ENCODE measurements at regions not wholly inside any gene's neighbourhood (a gene's known extent, or its start where the extent isn't known, plus 50 kb on each side); places are given as distances from the start of the nearest gene placed in this dataset.

- no peak for DNase-seq
These were observed 128.3 kb upstream of the ANKRD55 start for GRCh38 chr5:56361398-56361797.

- no peak for DNase-seq
These were observed 127.7 kb upstream of the ANKRD55 start for GRCh38 chr5:56360816-56361215.

DNA sequence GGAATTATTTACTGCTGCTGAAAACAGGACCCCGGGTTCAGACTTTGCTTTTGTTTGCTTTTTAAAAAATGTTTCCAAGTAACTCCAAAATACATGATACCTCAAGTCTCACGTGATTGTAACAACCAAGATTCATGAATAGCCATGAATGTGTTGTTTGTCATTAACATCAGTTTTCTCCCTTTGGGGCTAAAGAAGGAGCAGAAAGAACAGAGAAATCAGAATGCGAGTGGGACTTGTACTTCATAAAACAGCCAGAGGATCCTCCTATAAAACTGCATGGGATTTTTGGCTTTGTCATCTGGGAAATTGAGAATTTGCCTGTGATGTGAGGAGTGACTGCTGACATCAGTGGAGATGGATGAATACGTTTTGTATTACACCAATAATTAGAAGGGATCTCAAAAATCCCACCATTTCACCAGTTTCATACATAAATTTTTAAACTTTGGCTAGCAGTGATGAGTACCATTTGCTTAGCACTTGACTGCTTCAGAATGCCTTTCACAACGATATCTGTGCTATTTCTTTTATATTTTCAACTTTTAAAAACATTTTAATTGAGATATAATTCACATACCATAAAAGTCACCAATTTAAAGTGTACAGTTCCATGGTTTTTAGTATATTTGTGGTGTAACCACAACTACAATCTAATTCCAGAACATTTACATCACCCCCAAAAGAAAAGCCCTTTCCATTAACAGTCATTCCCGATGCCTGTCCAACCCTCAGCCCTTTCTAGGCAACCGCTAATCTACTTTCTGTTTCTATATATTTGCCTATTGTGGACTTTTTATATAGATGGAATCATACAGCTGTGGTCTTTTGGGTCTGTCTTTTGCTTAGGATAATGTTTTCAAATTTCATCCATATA lies 126.9 kb upstream of the ANKRD55 start:
- DNase-seq: no peak

DNA sequence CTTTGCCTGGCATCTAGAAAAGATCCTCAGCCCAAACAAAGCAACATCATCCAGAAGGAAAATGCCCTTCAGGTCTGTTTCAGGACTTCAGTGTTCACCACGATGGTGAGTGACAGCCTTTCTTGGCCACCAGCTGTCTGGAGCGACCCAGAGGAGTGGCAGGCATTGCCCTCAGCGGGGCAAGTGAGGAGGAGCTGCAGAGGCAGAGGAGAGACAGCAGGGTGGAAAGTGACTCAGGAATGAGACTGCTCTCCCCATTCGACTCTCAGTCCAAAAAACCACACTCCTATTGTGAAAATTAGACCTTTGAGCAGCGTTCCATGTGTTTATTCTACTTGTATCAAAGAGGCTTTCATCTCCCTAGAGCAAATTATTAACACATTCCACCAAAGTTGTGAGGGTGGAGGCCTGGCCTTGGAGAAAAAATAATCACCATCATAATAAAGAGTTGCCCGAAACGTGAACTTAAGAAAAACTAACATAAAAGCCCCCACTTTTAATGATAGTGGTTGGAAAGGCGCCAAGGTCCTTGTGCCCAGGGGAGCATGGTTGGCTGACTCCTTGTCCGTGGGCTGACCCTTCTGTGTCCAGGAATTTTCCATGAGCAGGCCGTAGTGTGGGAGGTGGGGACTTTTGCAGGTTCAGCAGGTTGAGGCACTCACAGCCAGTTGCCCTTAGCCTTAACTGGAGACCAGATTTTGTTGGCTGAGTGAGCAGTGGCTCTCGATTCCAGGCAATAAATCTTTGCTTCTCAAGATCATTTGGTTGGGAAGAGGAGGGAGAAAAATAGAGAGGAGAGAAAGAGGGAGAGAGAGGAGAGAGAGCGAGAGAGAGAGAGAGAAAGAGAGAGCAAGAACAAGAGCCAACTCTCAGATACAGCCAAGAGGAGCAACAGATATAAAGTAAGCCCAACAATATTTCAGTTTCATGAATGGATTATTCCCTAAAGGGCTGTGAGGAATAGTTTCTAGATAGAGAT lies 125.9 kb upstream of the ANKRD55 start:
- DNase-seq: no peak

DNA sequence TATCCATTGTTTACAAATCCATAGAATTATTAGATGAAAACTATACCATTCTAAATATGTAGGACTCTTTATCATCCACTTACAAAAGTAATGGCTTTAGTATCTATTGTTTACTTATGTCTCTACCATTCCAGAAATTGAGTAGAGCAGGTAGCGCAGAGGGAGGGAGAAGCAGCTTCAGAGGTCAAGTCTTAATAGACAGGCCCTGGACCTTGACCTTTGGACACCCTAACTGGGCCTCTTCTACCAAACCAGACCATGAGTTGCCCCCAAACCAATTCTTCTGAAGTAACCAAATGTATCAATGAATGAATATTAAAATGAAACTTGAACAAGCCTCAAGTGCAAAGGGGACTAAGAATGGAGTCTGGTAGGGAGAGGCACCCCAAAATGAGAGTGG lies 124.9 kb upstream of the ANKRD55 start:
- no peak for DNase-seq

DNA sequence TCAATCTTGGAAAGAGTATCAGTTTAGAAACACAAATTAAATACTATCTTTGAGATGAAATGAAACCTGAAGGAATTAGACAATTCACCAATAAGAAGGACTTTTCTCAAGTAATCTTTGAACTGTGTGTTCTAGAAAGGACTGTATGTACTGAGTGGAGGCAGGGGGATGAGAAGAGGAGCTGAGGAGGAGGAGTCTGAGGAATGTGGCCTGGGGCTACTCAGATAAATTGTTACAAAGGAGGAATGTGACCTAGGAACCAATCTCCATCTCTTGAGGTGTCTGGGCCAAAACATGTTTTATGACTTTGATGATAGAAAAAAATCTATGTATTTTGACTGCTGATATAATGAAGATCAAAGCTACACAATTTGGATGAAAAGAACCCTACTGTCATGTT lies 124.3 kb upstream of the ANKRD55 start:
- DNase-seq: no peak

DNA sequence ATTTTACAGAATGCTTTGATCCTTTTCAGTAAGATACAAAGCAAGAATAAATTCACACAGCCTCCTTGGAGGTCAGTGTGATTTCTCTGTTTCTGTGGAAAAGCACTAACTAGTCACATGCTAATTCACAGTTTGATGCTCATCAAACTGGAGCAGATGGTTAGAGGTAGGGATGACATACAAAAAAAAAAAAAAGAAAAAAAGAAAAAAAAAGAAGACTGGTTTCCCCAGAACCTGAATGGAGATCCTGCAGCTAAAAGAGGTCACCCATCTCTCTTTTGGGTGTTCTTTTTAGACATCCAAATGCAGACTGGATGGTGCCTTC lies 123.7 kb upstream of the ANKRD55 start:
- DNase-seq: no peak

DNA sequence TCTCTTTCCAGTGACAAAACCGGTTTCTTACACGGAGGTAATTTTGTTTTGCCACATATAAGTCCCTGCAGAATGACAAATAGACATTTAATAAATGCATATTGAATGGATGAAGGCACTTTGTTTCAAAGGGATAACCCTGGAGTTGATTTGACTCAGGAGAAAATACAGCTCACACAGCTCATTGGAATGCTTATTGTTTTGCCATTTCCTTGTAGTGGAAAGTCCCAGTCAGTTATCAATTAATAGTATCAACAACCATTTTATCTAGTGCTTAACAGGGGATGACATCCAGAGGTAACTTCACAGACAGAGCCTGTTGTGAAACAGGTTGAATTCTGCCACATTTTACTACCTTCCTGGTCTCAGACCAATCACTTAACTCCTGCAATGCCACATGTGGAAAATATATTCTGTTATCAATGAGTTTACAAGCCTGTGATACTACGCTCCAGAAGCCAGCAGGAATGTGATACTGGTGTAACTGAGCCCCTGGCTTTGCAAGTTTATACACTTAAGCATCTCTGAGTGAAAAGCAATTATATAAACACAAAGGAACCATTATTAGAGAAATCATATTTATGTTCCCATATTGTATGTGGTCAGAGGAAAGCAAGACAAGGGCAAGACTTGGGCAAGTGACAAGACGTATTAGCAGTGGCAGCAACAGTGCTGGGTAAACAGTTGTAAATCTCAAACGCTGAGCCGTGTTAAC lies 123.1 kb upstream of the ANKRD55 start:
- no peak for DNase-seq

DNA sequence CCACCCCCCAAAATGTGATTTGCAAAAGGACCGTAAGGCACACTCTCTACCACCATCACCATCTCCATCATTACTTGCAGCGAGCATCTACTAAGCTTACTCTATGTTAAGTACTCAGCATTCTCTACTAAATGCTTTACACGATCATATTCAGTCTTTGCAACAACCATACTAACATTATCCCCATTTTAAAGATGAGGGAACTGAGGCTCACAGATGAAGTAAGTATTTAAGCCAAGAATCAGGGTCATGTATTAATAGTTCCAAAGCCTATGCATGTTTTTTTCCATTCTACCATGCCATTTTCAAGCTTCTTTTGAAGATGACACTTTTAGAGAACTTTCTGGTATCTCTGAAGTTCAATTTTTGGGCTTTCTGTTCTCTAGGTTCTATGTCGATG lies 121.7 kb upstream of the ANKRD55 start:
- DNase-seq: no peak

- DNase-seq: no peak
These were observed 119.9 kb upstream of the ANKRD55 start for GRCh38 chr5:56352808-56353590.

DNA sequence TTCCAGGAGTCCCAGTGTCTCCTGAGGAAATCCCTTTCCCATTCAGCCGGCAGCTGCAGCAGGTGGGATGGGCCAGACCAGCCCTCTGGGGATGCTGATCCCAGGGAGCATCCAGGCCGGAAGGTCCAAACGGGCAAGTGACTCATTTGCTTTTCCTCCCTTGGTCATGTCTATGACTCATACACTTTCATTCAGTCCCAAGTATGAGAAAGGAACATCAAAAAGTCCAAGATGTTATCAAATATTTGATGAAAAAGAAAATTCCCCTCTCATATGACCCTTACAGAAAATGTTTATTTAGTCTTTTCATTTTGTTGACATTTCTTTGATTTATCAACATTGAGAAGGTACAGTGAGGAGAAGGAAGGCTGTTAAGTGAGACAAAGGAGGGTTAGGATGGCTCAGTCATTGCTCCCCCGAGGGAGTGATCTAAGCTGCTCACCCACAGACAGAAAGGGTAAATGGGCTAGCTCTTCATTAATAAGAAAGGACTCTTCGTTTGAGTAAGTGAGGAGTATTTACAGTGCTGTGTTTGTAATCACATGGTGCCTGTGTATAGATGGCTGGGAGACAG lies 117.6 kb upstream of the ANKRD55 start:
- DNase-seq: peak; percentile 99

- DNase-seq: peak; percentile 3
These were observed 117.0 kb upstream of the ANKRD55 start for GRCh38 chr5:56350011-56350596.

DNA sequence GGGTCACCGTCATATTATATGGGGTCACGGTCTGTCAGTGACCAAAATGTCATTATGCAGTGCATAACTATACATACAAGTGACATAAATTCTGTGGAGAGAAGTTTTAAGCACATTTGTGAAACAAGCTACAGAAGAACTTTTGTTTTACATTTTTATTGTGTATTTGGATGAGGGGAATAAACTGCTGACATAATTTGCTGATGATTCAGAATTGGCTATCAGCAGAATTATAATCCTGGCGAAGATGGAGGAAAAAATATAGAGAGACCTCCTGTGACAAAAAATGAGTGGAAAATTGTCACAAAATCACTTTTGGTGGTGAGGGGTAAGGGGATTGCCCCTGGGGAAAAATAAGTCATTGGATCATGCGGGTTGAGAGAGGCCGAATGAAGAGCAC lies 116.3 kb upstream of the ANKRD55 start:
- no peak for DNase-seq

- DNase-seq: peak; percentile 97
These were observed 113.8 kb upstream of the ANKRD55 start for GRCh38 chr5:56346741-56347535.

DNA sequence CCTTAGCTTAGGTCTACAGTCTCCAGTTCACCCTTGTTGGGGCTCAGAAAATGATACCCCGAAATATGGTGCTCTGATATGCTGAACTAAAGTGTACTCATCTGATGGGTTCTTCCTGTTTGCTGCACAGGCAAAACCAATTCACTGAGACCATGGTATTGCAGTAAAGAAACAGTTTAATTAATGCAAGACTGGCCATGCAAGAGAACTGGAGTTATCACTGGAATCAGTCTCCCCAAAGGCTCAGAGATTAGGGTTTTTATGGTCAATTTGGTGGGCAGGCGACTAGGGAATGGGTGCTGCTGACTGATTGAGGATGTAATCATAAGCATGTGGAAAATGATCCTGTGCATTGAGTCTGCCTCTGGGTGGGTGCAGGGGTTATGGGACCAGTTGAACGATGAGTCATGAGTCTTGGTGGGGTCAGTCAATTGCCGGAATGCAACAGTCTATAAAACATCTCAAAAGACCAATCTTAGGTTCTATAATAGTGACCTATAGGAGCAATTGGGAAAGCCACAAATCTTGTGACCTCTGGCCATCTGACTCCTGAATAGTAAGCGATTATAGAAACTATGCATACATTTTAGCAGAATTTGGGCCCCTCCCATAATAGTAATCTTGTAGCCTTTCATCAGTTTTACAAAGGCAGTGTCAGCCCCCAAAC lies 113.0 kb upstream of the ANKRD55 start:
- DNase-seq: no peak

- no peak for DNase-seq
These were observed 112.2 kb upstream of the ANKRD55 start for GRCh38 chr5:56345352-56345751.

DNA sequence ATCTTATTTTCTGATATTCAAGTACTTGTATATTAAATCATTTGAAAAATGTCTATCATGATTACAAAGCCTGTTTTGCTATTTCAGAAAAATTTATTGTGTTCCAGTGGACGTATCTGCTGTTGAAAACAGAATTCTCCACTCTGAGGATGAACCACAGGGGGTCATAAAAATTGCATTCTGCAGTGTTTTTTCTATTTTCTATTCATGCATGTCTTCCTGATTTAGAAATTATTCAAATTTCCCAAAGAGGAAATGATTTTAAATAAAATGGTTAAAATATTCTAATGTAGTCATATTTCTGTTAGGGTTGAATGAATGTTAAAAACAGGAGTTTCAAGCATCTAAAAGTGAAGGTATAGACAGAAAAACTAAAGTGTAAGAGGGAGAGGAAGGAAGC lies 111.5 kb upstream of the ANKRD55 start:
- no peak for DNase-seq

- DNase-seq: no peak
These were observed 110.9 kb upstream of the ANKRD55 start for GRCh38 chr5:56343988-56344387.

DNA sequence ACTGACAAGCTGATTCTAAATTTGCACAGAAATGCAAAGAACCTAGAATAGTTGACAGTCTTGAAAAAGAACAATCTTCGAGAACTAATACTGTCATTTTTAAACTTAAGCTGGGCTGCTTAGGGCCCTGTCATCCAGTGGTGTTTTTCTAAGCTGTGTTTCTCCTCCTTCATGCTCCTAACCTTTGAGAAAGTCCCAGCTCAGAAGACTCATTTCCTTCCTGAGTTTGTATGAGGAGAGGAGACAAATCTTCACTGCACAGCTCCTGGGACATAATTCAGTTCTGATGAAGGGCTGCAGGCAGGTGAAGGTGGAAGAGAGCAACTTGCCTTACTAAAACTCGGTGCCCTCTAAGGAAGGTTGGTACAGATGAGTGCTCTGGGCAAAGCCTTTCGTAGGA lies 109.5 kb upstream of the ANKRD55 start:
- no peak for DNase-seq

All from NCI-H226 (cell line).